Esophagus squamous epithelium (tissue), 5 donors: ENCODE measurements at regions not wholly inside any gene's neighbourhood (a gene's known extent, or its start where the extent isn't known, plus 50 kb on each side); places are given as distances from the start of the nearest gene placed in this dataset.

ENCODE experiments used
- DNase-seq: peaks from one replicate; lab custom pipeline; 2025; lab: John Stamatoyannopoulos, UW
- H3K27ac ChIP-seq, 4 donors: fragments of 200-600 bp; sonication (generic); one replicate each; pipeline ENCODE4 v1.5.1; 2016 to 2019; ENCODE audit warnings: mild to moderate bottlenecking in 1 of 4
- H3K27me3 ChIP-seq, 4 donors: fragments of 200-600 bp; sonication (generic); 1 replicate in 3 of 4; 2 replicates in 1 of 4; pipeline versions ENCODE4 v1.5.1 to v1.6.0; 2017 to 2021; ENCODE audit warnings: antibody characterized with exemption in 1 of 4
- H3K36me3 ChIP-seq, 3 donors: fragments of 200-600 bp; sonication (generic); one replicate each; pipeline ENCODE4 v1.5.1; 2016 to 2019
- H3K4me1 ChIP-seq, 3 donors: fragments of 200-600 bp; sonication (generic); one replicate each; pipeline ENCODE4 v1.5.1; 2017 to 2019
- H3K4me3 ChIP-seq, 4 donors: fragments of 200-600 bp; sonication (generic); 1 replicate in 3 of 4; 2 replicates in 1 of 4; pipeline ENCODE4 v1.5.1; 2016 to 2019; ENCODE audit warnings: mild to moderate bottlenecking in 2 of 4, moderate library complexity in 1 of 4
- H3K9me3 ChIP-seq, 3 donors: fragments of 200-600 bp; sonication (generic); one replicate each; pipeline ENCODE4 v1.5.1; 2016 to 2019
- CTCF ChIP-seq, 6 experiments: fragments of 450-650 bp in 4 of 6; fragments of 200-600 bp in 2 of 6; sonication (generic) in 2 of 6; IDR thresholded peaks; one replicate each; pipeline ENCODE4 v1.5.1; 2016 to 2019; ENCODE audit warnings: antibody characterized with exemption in 6 of 6, mild to moderate bottlenecking in 4 of 6, moderate library complexity in 4 of 6
- POLR2A ChIP-seq, 4 donors: fragments of 450-650 bp; IDR thresholded peaks; one replicate each; pipeline ENCODE4 v1.6.1; 2017; ENCODE audit warnings: antibody characterized with exemption in 4 of 4, mild to moderate bottlenecking in 4 of 4, moderate library complexity in 3 of 4
- WGBS, 2 donors: methylation state at CpG; one replicate each; pipeline ENCODE4 v1.1.5; 2018; 5-methylcytosine and 5-hydroxymethylcytosine counted together
- intact Hi-C: fragments of 100-400 bp; cut with DNase I; formaldehyde crosslinking; loops from one replicate; pipeline ENCODE4 v1.15.0; 2022
- donor health status: DM: yes; HTN: yes; CAD: no.

GRCh38 chr4:102163404-102164140 is 181.7 kb downstream of the SLC39A8 start:
- Histone ChIP-seq H3K4me1 (no peaks in the 10 kb centered on the region), H3K4me3 (no peak overlapping the region), H3K9me3 (no peaks in the 10 kb centered on the region), H3K27me3 (no peaks in the 10 kb centered on the region), H3K27ac (no peak overlapping the region), H3K36me3 (no peaks in the 10 kb centered on the region)
- 47 to 58% methylated on average over 4 of the region's 4 CpGs for WGBS, 2 donors
- no peak for DNase-seq
- TF ChIP-seq CTCF (IDR thresholded peaks at IDR 0.05) (no peak), POLR2A (IDR thresholded peaks at IDR 0.05) (no peak)
- intact Hi-C loops, result no loop called here

- intact Hi-C loops, result no loop called here
- H3K4me3 ChIP-seq, result no peak overlapping the region
- no peaks in the 10 kb centered on the region for H3K36me3 ChIP-seq
- H3K9me3 ChIP-seq, result no peaks in the 10 kb centered on the region
- no peaks in the 10 kb centered on the region for H3K4me1 ChIP-seq
- TF ChIP-seq POLR2A (IDR thresholded peaks at IDR 0.05), result no peak
- TF ChIP-seq CTCF (IDR thresholded peaks at IDR 0.05), result no peak
- DNase-seq, result no peak
- 69 to 73% methylated on average over 6 of the region's 6 CpGs for WGBS, 2 donors
- no peaks in the 10 kb centered on the region for H3K27me3 ChIP-seq
- H3K27ac ChIP-seq, result no peak overlapping the region
Measured at GRCh38 chr4:102157984-102158383, 187.3 kb downstream of the SLC39A8 start.

GRCh38 chr4:102153391-102153790 is 191.9 kb downstream of the SLC39A8 start:
- Histone ChIP-seq H3K4me1 (no peaks in the 10 kb centered on the region), H3K36me3 (no peaks in the 10 kb centered on the region), H3K9me3 (no peaks in the 10 kb centered on the region), H3K27me3 (no peaks in the 10 kb centered on the region), H3K4me3 (no peak overlapping the region), H3K27ac (no peak overlapping the region)
- intact Hi-C loops, result no loop called here
- no peak for DNase-seq
- WGBS, 2 donors, result 86 to 88% methylated on average over 1 of the region's 1 CpG
- TF ChIP-seq CTCF (IDR thresholded peaks at IDR 0.05) (no peak), POLR2A (IDR thresholded peaks at IDR 0.05) (no peak)

- no peaks in the 10 kb centered on the region for H3K36me3 ChIP-seq
- H3K4me3 ChIP-seq, result no peak overlapping the region
- no peaks in the 10 kb centered on the region for H3K9me3 ChIP-seq
- WGBS, 2 donors, result 67 to 86% methylated on average over 1 of the region's 1 CpG
- no peak overlapping the region for H3K27ac ChIP-seq
- H3K27me3 ChIP-seq, result no peaks in the 10 kb centered on the region
- no peak for TF ChIP-seq POLR2A (IDR thresholded peaks at IDR 0.05)
- TF ChIP-seq CTCF (IDR thresholded peaks at IDR 0.05), result no peak
- no peaks in the 10 kb centered on the region for H3K4me1 ChIP-seq
- DNase-seq, result no peak
- intact Hi-C loops, result no loop called here
Measured at GRCh38 chr4:102151696-102152095, 193.6 kb downstream of the SLC39A8 start.

GRCh38 chr4:102143433-102143832 is 201.8 kb downstream of the SLC39A8 start:
- no peak for TF ChIP-seq POLR2A (IDR thresholded peaks at IDR 0.05)
- no peak for TF ChIP-seq CTCF (IDR thresholded peaks at IDR 0.05)
- Histone ChIP-seq H3K27me3 (no peaks in the 10 kb centered on the region), H3K9me3 (no peaks in the 10 kb centered on the region), H3K36me3 (no peaks in the 10 kb centered on the region), H3K4me1 (peaks cover 0 to 15% (median 0%) of the 10 kb centered on the region in 3 donors), H3K27ac (no peak overlapping the region), H3K4me3 (no peak overlapping the region)
- 20 to 81% methylated on average over 1 of the region's 1 CpG for WGBS, 2 donors
- intact Hi-C loops, result no loop called here
- no peak for DNase-seq
